ENCODE measurements at regions not wholly inside any gene's neighbourhood (a gene's known extent, or its start where the extent isn't known, plus 50 kb on each side); places are given as distances from the start of the nearest gene placed in this dataset.

DNA sequence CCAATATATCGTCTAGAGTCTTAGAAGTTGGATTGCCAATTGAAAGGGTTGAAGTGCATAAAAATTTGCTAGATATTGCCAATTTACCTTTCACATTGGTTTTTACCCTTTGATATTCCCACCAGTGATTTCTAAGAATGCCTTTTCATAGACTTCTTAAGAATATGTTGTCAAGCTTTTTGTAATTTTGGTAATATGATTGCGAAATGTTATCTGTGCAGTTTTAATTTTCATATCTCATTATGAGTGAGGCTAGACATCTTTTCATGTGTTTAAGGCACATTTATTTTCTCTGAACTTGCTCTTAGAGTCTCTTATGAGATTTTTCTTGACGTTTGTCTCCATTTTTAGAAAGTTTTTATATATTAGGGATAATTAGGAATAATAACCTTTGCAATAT is 567.2 kb downstream of the CCSER2 start:
- TF ChIP-seq, protein P1, sequence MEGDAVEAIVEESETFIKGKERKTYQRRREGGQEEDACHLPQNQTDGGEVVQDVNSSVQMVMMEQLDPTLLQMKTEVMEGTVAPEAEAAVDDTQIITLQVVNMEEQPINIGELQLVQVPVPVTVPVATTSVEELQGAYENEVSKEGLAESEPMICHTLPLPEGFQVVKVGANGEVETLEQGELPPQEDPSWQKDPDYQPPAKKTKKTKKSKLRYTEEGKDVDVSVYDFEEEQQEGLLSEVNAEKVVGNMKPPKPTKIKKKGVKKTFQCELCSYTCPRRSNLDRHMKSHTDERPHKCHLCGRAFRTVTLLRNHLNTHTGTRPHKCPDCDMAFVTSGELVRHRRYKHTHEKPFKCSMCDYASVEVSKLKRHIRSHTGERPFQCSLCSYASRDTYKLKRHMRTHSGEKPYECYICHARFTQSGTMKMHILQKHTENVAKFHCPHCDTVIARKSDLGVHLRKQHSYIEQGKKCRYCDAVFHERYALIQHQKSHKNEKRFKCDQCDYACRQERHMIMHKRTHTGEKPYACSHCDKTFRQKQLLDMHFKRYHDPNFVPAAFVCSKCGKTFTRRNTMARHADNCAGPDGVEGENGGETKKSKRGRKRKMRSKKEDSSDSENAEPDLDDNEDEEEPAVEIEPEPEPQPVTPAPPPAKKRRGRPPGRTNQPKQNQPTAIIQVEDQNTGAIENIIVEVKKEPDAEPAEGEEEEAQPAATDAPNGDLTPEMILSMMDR (conservative IDR thresholded peaks at IDR 0.05 in 1 of 2, IDR thresholded peaks at IDR 0.05 in 1 of 2; ENCODE audit: low read depth in 1 of 2, low read length in 2 of 2) = no peak
- TF ChIP-seq EZH2 (IDR thresholded peaks at IDR 0.05; ENCODE audit: low read length, missing control alignments) = no peak

Data from fibroblast of lung (primary cell).